ENCODE measurements at regions not wholly inside any gene's neighbourhood (a gene's known extent, or its start where the extent isn't known, plus 50 kb on each side); places are given as distances from the start of the nearest gene placed in this dataset.
"Not testable (repeated sequence)": the region's sequence is repeated elsewhere in the genome, so short reads cannot be mapped to it uniquely, and the experiment has no call there.

DNA sequence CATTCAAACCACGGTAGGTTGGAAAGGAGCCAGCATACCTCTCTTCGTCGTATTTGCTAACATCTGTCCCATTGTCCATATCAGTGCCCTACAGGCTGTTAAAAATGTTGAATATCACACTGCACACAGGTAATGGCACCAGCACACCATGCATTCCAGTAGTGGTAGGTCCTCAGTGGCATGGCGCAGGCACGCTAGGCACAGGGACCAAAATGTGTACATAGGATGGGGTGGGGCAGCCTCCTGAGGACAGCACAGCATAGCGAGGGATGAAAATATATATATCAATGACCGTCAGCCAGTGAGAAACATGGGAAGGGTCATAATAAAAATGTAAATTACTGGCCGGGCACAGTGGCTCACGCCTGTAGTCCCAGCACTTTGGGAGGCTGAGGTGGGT is 99.9 kb upstream of the CTBP2 start:
- DNase-seq (ENCODE audit: low read depth in 2 of 2), result no peak
- TF ChIP-seq, protein P1, sequence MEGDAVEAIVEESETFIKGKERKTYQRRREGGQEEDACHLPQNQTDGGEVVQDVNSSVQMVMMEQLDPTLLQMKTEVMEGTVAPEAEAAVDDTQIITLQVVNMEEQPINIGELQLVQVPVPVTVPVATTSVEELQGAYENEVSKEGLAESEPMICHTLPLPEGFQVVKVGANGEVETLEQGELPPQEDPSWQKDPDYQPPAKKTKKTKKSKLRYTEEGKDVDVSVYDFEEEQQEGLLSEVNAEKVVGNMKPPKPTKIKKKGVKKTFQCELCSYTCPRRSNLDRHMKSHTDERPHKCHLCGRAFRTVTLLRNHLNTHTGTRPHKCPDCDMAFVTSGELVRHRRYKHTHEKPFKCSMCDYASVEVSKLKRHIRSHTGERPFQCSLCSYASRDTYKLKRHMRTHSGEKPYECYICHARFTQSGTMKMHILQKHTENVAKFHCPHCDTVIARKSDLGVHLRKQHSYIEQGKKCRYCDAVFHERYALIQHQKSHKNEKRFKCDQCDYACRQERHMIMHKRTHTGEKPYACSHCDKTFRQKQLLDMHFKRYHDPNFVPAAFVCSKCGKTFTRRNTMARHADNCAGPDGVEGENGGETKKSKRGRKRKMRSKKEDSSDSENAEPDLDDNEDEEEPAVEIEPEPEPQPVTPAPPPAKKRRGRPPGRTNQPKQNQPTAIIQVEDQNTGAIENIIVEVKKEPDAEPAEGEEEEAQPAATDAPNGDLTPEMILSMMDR (IDR thresholded peaks at IDR 0.05; ENCODE audit: low read depth, low read length), result no peak
- no peak overlapping the region for H3K4me3 ChIP-seq (replicated peaks in 1 of 2; ENCODE audit: low read depth in 2 of 2, low read length in 2 of 2)

DNA sequence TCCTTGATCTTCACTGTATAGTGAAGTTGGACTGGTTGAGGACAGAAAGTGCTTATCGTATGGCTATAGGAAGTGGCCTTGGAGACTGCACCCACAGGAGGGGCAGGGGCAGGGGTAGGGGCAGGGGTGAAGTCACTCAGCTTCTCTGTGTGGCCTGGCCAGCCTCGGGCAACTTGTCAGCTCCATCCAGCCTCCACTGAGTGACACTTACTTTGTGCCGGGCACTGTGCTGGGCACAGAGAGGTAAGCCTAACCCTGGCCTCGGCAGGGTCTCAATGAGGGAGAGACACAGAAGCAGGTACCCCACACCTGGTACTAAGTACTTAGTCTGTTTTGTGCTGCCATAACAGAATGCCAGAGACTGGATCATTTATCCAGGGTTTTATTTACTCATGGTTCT is 99.3 kb upstream of the CTBP2 start:
- DNase-seq (ENCODE audit: low read depth in 2 of 2), result no peak
- no peak overlapping the region for H3K4me3 ChIP-seq (replicated peaks in 1 of 2; ENCODE audit: low read depth in 2 of 2, low read length in 2 of 2)
- TF ChIP-seq, protein P1 (IDR thresholded peaks at IDR 0.05; ENCODE audit: low read depth, low read length), result no peak

DNA sequence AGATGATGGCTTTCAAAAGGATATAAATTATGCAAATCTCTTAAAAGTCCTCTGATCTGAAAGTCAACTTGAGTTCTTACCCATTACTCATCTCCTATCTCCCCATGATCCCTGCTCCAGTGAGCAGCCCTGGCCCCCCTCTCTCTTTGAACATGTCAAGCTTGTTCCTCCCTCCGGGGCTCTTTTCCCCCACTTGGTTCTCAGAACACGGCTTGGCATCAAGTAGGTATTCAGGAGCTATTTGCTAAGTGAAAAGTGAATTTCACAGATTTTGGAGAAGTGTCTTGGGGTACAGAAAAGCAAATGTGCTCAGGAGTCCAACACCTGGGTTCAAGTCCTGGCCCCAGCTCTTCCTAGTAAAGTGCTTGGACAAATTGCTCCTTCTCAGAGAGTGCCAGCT is 98.3 kb upstream of the CTBP2 start:
- TF ChIP-seq, protein P1 (IDR thresholded peaks at IDR 0.05; ENCODE audit: low read depth, low read length), result no peak
- no peak for DNase-seq (ENCODE audit: low read depth in 2 of 2)

DNA sequence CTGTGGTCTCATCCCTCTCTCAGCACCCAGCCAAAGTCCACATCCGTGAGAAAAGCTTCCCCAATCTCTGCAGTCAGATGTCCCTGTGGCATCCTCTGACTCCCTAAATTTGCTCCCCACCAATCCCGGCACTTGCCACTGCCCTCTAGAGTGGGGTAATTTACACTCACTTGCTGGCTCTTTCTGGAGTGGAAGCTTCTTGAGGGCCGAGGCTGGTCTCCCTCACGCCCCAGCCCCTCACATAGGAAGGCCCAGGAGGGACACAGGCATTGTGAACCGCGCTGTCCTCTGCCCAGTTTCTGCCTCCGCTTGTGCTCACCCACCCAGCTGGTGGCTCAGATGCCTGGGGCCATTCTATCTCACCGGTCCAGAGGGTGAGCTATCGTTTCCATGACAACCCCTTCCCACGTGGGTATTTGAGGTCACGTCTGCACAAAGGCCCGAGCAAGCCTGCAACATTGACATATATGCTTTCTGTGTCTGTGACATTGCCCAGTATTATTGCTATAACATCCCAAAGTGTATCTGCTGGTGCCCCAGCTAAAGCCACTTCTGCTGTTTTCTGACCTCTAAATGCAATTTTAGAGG is 97.3 kb upstream of the CTBP2 start:
- no peak overlapping the region for H3K4me3 ChIP-seq (replicated peaks in 1 of 2; ENCODE audit: low read depth in 2 of 2, low read length in 2 of 2)
- TF ChIP-seq, protein P1 (IDR thresholded peaks at IDR 0.05; ENCODE audit: low read depth, low read length), result no peak
- DNase-seq (ENCODE audit: low read depth in 2 of 2), result no peak

More for the DNA sequence above, 98.3 kb upstream of the CTBP2 start:
- no peak overlapping the region for H3K4me3 ChIP-seq (replicated peaks in 1 of 2; ENCODE audit: low read depth in 2 of 2, low read length in 2 of 2)

DNA sequence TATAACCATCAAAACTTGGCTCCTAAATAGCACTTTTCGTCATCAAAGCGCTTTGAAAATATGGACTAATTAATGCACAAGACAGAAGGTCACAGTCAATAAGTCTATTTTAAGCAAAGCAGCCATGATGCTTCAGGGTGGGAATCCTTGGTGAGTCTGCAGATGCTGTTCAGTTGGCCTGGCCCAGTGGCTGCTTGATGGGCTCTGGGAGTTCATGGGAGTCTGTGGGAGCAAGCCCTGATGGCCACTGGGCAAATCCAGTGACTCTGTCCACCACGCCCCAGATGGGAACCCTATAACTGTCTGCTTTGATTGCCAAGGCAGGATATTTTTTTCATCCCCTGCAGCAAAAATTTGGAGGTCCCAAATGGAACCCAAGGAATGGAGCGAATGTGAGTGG is 95.7 kb upstream of the CTBP2 start:
- no peak for DNase-seq (ENCODE audit: low read depth in 2 of 2)
- TF ChIP-seq, protein P1 (IDR thresholded peaks at IDR 0.05; ENCODE audit: low read depth, low read length), result no peak
- no peak overlapping the region for H3K4me3 ChIP-seq (replicated peaks in 1 of 2; ENCODE audit: low read depth in 2 of 2, low read length in 2 of 2)

DNA sequence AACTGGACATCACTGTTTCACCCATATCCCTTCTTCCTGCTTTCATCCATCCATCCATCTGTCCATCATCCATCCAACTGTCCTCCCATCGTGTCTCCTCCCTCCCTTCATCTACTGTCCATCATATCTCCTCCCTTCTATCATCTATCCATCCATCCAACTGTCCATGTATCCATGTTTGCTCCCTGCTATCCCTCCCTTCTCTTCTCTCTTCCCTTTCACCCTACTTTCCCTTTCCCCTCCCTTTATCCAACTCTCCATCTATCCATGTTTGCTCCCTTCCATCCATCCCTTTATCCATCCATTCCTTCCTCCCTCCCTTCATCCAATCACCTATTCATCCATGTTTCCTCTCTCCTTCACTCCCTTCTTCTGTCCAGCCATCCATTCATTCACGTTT is 92.6 kb upstream of the CTBP2 start:
- H3K4me3 ChIP-seq (replicated peaks in 1 of 2; ENCODE audit: low read depth in 2 of 2, low read length in 2 of 2), result no peak overlapping the region
- DNase-seq (ENCODE audit: low read depth in 2 of 2), result no peak
- TF ChIP-seq, protein P1 (IDR thresholded peaks at IDR 0.05; ENCODE audit: low read depth, low read length), result no peak

DNA sequence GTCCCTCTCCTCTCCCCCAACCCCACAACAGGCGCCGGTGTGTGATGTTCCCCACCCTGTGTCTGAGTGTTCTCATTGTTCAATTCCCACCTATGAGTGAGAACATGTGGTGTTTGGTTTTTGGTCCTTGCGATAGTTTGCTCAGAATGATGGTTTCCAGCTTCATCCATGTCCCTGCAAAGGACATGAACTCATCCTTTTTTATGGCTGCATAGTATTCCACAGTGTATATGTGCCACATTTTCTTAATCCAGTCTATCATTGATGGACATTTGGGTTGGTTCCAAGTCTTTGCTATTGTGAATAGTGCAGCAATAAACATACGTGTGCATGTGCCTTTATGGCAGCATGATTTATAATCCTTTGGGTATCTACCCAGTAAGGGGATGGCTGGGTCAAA is 90.5 kb upstream of the CTBP2 start:
- not testable (repeated sequence) for H3K4me3 ChIP-seq (replicated peaks in 1 of 2; ENCODE audit: low read depth in 2 of 2, low read length in 2 of 2); DNase-seq (ENCODE audit: low read depth in 2 of 2)

All from cardiac fibroblast (primary cell).